ENCODE measurements at regions not wholly inside any gene's neighbourhood (a gene's known extent, or its start where the extent isn't known, plus 50 kb on each side); places are given as distances from the start of the nearest gene placed in this dataset.

DNA sequence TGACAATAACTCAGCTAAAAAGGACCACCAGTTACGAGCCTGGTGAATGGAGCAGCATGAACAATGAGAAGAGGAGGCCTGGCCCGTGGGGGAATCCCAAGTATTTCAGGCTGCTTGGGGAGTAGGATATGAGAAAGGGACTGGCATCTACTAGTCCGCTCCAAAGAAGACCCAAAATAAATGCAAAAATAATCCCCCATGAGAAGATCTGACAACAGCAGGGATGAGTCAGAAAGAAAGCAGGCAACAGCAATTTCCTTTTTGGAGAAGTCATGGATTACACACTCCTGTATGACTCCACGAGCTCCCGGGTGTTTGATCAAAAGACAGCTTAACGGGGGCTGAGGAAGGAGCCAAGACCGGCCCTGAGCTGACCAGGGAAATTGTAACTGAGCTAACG is 111.4 kb downstream of the SOX11 start:
- TF ChIP-seq EZH2 (IDR thresholded peaks at IDR 0.05; ENCODE audit: low read length), result no peak
- TF ChIP-seq, protein P1, sequence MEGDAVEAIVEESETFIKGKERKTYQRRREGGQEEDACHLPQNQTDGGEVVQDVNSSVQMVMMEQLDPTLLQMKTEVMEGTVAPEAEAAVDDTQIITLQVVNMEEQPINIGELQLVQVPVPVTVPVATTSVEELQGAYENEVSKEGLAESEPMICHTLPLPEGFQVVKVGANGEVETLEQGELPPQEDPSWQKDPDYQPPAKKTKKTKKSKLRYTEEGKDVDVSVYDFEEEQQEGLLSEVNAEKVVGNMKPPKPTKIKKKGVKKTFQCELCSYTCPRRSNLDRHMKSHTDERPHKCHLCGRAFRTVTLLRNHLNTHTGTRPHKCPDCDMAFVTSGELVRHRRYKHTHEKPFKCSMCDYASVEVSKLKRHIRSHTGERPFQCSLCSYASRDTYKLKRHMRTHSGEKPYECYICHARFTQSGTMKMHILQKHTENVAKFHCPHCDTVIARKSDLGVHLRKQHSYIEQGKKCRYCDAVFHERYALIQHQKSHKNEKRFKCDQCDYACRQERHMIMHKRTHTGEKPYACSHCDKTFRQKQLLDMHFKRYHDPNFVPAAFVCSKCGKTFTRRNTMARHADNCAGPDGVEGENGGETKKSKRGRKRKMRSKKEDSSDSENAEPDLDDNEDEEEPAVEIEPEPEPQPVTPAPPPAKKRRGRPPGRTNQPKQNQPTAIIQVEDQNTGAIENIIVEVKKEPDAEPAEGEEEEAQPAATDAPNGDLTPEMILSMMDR (optimal IDR thresholded peaks at IDR 0.05 in 1 of 3, IDR thresholded peaks at IDR 0.05 in 1 of 3, conservative IDR thresholded peaks at IDR 0.05 in 1 of 3; ENCODE audit: extremely low read depth in 1 of 3, insufficient read depth in 2 of 3, low read length in 3 of 3), result no peak
- H3K9me3 ChIP-seq (ENCODE audit: control insufficient read depth, low read depth, low read length), result peaks cover 3% of the 10 kb centered on the region
- H3K36me3 ChIP-seq (ENCODE audit: control insufficient read depth in 2 of 2, extremely low read depth in 1 of 2, insufficient read depth in 2 of 2, low read length in 2 of 2), result no peaks in the 10 kb centered on the region
- no peak overlapping the region for H3K4me2 ChIP-seq (ENCODE audit: control insufficient read depth, extremely low read depth, insufficient read depth, low read depth, low read length)
- H2AFZ ChIP-seq (ENCODE audit: control insufficient read depth, low read length), result no peak overlapping the region
- no peaks in the 10 kb centered on the region for H3K4me1 ChIP-seq (ENCODE audit: control insufficient read depth, extremely low read depth, insufficient read depth, low read length)
- no peak overlapping the region for H3K27ac ChIP-seq (ENCODE audit: control insufficient read depth, insufficient read depth, low read length)
- FAIRE-seq, result no peak
- H4K20me1 ChIP-seq (ENCODE audit: control insufficient read depth, extremely low read depth, insufficient read depth, low read length), result no peaks in the 10 kb centered on the region
- no peaks in the 10 kb centered on the region for H3K27me3 ChIP-seq (ENCODE audit: control insufficient read depth, extremely low read depth, insufficient read depth, low read length)
- no peak overlapping the region for H3K9ac ChIP-seq (ENCODE audit: control insufficient read depth, extremely low read depth, insufficient read depth, low read length)
- H3K9me1 ChIP-seq (ENCODE audit: control insufficient read depth, extremely low read depth, insufficient read depth, low read length), result no peaks in the 10 kb centered on the region
- dilution Hi-C loops (cut with MboI; ENCODE audit: extremely low pct_ligation_motif_present, low sequenced_read_pairs), result no loop called here
- no peak overlapping the region for H3K4me3 ChIP-seq (ENCODE audit: control insufficient read depth in 2 of 3, extremely low read depth in 1 of 3, insufficient read depth in 2 of 3, low read depth in 1 of 3, low read length in 3 of 3)
- no peaks in the 10 kb centered on the region for H3K79me2 ChIP-seq (ENCODE audit: control insufficient read depth, insufficient read depth, low read length)
- no peak for DNase-seq (ENCODE audit: low read depth, low spot score)

DNA sequence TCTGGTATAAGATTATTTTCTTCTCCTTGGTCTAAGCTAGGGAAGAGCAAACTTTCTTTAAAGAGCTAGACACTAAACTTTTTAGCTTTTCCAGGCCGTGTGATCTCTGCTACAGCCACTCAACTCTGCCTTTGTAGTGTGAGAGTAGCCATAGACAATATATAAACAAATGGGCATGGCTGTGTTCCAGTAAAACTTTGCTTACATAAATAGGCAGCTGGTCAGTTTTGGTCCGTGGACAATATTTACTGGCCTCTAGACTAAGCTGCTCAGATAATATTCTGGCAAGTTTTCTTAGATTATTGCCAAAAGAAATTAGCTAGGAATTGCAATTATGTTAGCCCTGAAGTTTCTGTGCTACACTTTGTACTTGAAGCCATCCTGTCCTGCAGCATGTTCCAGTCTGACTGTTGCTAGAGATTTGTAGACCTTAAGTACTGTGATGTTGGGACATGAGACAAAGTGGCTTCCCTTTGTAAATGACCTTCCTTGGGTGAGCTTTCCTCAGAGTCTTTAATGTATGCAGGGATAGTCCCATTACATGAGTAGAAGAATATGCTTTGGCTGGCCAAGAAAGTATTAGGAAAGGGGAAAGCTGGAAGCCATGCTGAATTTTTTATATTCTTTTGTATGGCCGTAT is 126.9 kb downstream of the SOX11 start:
- Histone ChIP-seq H3K27ac (ENCODE audit: control insufficient read depth, insufficient read depth, low read length) (no peak overlapping the region), H2AFZ (ENCODE audit: control insufficient read depth, low read length) (no peak overlapping the region), H3K4me3 (ENCODE audit: control insufficient read depth in 2 of 3, extremely low read depth in 1 of 3, insufficient read depth in 2 of 3, low read depth in 1 of 3, low read length in 3 of 3) (no peak overlapping the region), H3K79me2 (ENCODE audit: control insufficient read depth, insufficient read depth, low read length) (no peaks in the 10 kb centered on the region), H3K9me1 (ENCODE audit: control insufficient read depth, extremely low read depth, insufficient read depth, low read length) (no peaks in the 10 kb centered on the region), H3K9me3 (ENCODE audit: control insufficient read depth, low read depth, low read length) (no peaks in the 10 kb centered on the region), H4K20me1 (ENCODE audit: control insufficient read depth, extremely low read depth, insufficient read depth, low read length) (no peaks in the 10 kb centered on the region), H3K9ac (ENCODE audit: control insufficient read depth, extremely low read depth, insufficient read depth, low read length) (no peak overlapping the region), H3K4me2 (ENCODE audit: control insufficient read depth, extremely low read depth, insufficient read depth, low read depth, low read length) (no peak overlapping the region), H3K27me3 (ENCODE audit: control insufficient read depth, extremely low read depth, insufficient read depth, low read length) (no peaks in the 10 kb centered on the region), H3K4me1 (ENCODE audit: control insufficient read depth, extremely low read depth, insufficient read depth, low read length) (no peaks in the 10 kb centered on the region), H3K36me3 (ENCODE audit: control insufficient read depth in 2 of 2, extremely low read depth in 1 of 2, insufficient read depth in 2 of 2, low read length in 2 of 2) (no peaks in the 10 kb centered on the region)
- DNase-seq (ENCODE audit: low read depth, low spot score) (no peak), FAIRE-seq (no peak)
- no peak for TF ChIP-seq EZH2 (IDR thresholded peaks at IDR 0.05; ENCODE audit: low read length)
- TF ChIP-seq, protein P1 (optimal IDR thresholded peaks at IDR 0.05 in 1 of 3, IDR thresholded peaks at IDR 0.05 in 1 of 3, conservative IDR thresholded peaks at IDR 0.05 in 1 of 3; ENCODE audit: extremely low read depth in 1 of 3, insufficient read depth in 2 of 3, low read length in 3 of 3), result no peak
- dilution Hi-C loops (cut with MboI; ENCODE audit: extremely low pct_ligation_motif_present, low sequenced_read_pairs), result no loop called here
